HG02759 (cell line): ENCODE measurements at regions not wholly inside any gene's neighbourhood (a gene's known extent, or its start where the extent isn't known, plus 50 kb on each side); places are given as distances from the start of the nearest gene placed in this dataset.

Source experiments
- ATAC-seq: cut with Tn5 transposase; IDR thresholded peaks from one replicate; pipeline ENCODE4 v1.9.1; 2021; ENCODE audit warnings: mild to moderate bottlenecking, moderate library complexity; ENCODE audit not compliant: unreplicated experiment

DNA sequence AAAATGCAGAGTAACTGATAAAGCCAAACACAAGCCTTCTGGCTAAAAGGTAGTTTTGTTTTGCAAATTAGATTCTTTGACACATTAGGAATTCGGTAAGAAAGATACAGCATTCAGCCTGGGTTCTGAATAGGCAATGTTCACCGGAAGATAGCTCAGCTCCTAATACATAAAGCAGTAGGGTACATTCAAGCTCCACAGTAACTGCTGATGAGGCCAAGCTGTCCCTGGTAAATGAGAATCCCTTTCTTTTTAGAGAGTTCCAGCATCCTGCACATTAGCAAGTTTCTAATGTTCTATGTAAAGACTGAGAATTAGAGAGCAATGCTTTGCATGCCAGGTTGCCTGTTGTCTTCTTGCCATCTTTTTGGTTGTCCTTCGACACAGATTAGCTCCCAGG is 316.3 kb upstream of the SLC14A2 start:
- ATAC-seq, result no peak

DNA sequence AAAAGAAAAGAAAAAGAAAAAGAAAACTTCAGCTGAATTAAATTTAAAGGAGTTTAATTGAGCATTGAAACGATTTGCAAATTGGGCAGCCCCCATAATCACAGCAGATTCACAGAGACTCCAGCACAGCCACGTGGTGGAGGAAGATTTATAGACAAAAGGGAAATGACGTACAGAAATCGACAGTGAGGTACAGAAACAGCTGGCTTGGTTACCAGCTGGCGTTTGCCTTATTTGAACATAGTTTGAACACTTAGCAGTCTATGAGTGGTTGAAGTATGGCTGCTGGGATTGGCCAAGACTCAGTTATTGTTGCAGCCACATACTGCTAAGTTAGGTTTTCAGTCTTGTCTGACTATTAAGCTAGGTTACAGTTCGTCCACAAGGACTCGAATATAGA is 312.2 kb upstream of the SLC14A2 start:
- ATAC-seq, result no peak

DNA sequence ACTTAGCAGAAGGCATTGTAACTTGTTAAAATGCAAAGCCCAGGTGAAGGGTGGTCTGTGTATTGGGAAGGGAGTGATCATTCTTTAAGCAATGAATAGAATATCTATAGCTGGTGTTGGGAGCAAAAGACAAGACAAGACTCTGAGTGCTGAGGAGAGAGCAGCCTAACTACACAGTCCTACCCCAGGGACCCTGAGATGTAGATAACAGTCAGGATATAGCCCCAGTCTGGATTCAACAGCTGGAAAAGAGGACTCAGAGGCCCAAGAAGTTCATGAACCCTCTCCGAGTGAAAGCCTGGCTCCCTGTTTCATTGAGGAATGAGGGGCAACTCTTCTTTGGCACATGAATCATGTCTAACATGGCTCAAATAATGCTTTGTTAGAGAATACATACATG is 310.7 kb upstream of the SLC14A2 start:
- ATAC-seq, result no peak

DNA sequence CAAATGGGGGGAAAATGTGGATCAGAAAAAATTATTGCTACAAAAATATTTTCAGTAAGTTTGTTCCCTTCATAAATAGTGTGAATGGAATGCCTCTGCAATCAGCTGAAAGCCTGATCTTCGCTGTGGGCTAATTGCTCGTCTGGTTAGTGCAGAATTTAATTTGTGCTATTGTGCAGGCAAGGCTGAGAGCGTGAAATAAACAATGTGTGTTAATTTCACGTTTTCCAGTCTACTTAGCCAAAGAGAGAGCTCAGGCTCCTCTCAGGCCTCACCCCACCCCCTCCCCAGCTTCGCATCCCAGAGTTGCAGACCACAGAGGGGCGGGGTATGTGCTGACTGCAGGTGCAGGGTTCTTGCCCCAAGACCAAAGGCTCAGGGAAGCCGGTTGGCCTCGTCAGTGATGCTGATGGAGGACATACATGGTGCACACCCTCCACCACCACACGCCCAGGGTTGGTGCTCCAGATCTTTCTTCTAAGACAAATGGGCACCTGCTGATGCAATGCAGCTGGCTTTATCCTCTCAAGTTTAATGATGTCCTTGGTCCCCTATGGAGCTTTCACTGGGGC is 302.6 kb upstream of the SLC14A2 start:
- no peak for ATAC-seq

DNA sequence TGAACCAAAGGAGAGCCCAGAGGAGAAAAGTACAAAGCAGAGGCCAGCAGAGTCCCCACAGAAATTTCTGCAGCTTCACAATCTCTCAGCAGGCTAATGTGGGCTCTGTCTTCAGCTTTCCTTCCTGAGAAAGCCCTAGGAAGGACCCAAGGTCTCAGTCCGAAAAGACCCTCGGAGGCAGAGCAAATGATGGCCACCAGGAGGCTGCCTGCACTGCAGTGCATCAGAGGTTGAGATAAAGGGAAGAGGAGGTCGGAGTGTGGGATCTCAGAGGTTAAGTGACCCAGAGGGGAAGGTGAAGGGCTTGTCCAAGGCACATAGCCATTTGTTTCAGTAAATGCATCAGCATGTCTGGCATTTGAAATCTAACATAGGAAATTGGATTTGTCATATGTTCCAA is 299.1 kb upstream of the SLC14A2 start:
- ATAC-seq, result no peak

DNA sequence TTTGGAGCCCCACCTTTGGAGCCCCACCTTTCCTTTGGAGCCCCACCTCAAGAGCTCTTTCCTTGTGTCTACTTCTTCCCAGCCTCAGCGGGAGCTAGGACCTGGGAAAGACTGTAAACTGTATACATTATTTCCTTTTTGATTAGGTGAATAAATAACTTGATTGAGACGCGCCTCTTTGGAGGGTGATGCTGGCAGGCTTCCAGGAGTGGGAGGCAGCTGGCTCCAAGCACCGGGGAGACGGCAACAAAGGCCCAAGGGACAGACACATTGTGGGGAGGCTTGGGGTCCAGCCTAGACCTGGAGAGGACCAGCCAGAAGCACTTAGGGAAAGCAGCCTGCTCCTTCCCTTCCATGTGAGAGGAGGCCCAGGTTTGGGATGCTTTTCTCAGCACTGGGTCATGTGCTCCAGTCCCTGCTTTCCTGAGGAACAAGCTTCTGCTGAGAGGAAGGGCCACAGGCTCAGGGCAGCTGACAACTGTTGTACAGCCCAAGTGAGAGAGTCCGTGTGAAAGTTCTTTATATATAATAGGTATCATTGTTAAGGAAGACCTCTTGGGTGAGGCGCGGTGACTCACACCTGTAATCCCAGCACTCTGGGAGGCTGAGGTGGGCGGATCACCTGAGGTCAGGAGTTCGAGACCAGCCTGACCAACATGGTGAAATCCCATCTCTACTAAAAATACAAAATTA is 297.2 kb upstream of the SLC14A2 start:
- ATAC-seq, result no peak

DNA sequence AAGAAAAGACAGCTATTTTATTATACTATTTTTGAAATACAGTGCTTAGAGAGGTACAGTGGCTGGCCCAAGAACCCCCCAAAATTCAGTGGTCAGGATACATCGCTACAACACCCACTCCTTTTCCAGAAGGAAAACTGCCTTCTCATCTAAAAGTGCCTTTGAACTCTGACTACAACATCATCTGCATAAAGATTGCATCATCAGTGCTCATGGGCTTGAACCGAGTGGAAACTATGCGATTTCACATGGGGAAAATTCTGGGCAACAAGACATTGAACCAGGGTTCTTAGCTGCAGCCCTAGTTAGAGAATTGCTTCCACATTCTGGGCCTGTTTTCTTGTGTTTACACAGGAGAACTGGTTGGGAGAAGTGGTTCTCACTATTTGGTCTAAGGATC is 294.6 kb upstream of the SLC14A2 start:
- ATAC-seq, result no peak

DNA sequence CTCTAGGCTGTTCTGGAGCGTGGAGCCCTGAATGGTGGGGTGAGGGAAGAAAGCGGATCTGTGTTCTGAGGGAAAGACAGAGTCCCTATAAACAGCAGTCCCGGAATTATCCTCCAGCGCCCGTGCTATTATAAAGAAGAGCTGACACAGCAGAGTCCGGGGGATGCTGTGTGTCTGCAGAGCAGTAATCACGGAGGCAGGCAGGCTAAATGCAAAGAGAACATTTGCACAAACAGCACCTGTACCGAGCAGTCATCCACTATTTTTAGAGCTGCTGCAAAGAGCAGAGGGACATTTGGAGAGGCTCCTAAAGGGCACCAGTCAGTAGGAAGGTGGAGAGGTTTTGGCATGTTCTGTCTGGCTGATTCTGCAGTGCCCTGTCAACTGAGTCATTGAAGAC is 293.8 kb upstream of the SLC14A2 start:
- ATAC-seq, result no peak

DNA sequence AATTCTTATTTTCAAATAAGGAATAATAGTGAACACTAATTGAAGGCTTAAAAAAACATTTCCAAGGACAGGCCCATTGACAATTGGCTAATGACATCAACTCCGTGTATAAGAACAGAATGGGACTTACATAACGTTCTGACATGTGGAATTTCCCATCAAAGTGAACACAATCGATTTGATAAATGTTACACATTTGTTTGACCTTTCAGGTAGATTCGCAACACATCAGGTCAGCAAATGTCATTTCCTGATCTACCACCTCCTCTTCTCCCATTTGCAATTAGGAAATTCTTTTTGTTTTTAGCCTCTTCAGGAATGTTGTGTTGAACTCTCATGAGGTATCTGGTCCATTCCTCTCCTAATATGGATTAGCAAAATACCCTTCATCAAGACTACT is 292.9 kb upstream of the SLC14A2 start:
- no peak for ATAC-seq

DNA sequence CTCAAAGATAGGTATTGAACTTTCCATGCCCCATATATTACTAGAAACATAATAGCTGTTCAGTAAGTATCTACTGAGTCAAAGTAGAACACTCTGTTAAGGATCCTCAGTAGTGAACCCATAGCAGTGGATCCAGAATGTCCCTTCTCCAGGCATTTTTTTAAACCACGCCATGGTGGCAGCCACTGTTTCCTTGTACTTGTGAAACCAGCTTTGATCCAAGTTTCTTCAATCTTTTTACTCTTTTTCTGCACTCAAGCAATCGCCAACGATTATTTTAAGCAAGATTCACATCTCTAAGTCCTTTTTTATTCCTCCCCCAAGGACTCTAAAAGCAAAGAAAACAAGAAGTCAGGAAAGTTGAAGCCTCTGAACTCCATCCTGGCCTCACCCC is 291.2 kb upstream of the SLC14A2 start:
- ATAC-seq, result no peak

DNA sequence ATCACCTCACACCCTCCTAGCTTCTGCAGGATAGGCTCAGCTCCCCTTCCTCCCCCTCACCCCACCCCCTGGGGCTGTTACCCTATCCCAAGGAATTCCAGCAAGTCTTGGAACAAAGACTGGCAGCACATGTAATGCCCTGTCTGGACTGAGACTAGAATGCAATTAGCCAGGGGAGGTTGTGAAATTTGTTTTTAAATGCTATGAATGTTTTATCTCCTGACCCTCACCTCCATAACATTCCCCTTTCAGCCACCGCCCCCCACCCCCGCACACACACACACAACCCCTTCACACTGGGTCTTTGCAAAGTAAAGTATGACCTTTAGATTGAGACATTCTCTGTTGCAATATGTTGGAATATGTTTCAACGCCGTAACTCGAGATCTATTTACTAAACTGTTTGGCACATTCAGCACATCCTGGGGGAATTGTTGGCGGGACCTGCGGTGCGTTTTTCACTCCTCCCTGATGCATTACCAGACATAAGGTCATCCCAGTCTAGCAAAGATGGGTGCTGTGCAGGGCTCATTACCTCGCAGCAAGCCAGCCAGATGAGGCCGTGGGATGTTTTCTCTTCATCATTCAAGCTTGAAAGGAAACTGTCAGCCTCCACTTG is 290.7 kb upstream of the SLC14A2 start:
- ATAC-seq, result no peak

DNA sequence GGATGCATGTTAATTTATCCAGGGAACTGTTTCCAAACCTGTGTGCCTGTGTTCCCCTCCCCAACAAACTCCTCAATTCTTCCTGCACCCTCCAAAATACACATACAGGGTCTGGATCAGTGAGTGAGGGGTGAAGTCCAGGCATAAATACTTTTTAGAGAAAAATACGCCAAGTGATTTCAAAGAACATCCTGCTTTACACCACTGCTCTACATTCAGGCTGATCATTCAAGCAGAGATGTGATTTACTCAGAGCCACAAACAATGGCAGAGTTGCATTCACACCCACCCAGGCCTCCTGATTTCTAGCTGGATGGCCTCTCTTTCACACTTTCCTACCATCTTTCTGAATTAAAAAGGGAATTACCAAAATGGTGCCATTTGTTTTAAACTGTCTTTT is 289.5 kb upstream of the SLC14A2 start:
- no peak for ATAC-seq

DNA sequence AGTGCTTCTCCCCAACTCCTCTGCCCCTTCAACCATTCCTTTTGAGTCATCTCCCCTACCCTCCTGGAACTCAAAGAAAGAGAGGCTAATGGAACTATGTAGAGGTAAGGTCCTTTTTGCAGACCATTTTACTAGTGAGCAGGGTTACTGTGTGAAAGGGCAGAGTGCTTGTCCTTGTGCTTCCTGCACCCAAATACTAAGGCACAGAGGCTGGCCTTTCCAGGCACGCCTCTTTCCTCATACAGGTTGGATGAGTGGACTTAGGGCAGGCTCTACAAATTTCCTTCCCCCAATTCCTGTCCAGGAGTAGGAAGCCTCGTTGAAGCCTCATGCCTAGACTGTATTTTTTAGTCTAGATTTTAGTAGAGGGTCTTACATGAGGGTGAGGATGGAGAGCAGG is 288.8 kb upstream of the SLC14A2 start:
- ATAC-seq, result no peak

DNA sequence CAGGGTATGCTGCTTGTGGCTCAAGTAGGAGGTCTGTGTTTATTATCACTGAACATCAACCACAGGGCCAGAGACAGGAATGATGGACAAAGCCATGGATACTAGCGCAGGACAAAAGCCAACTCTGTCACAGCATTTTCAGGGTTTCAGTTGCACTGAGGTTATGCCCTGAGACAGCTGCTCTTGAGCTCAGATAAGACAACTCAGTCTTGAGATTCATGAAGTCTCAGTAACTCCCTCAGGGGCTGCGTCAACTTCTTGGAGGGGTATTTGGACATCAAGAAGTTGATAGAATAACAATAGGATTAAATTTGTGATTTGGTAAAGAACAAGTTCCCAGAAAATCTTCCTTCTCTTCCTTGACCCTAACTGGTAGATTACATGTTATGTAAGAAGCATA is 287.0 kb upstream of the SLC14A2 start:
- ATAC-seq, result no peak

DNA sequence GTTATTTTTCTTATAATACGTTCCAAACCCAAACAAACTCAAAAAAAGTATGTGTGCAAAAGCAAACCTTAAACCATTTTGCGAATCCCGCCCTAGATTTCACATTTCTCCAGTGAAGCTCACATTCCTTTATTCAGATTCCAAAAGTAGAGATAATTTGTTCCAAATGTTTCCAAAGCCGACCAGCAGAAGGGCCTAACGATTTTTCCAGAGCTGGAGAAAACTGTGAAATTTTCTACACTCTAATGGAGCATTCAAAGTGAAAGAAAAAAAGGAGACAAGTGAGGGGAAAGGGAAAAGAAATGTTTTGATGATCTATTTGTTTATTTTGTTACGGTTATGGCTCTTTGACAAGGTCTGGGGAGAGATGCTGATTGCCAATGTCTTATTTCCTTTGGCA is 286.5 kb upstream of the SLC14A2 start:
- ATAC-seq, result no peak

DNA sequence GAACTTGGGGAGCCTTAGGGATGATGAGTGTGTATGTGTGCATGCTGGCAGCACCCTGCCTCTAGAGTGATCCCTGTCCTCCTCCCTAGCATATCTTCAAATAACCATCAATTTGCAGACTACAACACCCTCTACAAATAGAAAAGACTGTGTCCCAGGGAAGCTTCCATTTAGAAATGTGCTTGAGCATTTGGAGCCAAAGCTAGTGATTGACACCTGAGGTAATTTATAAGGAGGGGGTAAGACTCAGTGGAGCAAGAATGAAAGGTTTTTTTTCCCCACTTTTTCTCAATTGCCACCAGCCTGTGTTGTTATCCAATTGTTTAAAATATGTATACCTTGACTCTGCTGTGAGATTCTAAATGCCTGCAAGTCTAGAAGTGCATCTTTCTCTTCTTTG is 286.0 kb upstream of the SLC14A2 start:
- ATAC-seq, result no peak

DNA sequence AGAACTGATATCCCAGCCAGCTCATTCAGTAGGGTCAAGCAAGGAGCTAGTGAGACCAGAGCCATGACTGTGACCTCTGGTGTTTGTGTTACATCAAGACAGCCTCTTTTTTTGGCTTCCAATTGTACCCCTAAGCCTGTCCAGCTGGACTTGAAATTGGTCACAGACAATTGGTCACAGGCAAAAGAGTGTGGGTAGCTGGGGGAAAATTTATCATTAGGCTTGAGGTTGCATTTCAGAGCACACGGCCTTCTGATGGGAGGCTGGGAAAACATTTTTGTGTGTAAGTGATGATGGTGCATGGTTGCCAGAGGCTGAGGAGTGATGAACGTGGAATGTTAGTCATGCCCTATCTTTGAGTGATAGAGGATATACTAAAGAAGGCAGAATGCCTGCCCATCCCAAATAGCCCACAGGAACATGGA is 285.1 kb upstream of the SLC14A2 start:
- no peak for ATAC-seq

DNA sequence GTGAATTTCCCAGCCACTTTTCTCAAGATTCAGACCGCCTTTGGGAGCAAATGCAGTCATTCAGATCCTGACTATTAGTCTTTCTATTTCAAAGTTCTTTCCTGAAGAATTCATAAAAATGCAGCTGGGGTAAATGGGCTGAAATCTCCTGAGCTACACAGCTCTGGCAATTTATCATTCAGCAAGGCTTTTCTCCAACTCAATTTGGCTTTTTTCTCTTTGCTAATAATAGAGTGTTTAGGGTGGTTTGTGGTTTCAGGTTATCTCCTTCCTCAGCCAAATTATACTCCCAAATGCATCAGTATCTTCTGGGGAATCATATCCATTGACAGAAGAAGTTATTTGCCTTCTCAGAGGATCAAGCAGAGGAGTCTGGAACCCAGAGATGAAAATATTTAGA is 282.4 kb upstream of the SLC14A2 start:
- ATAC-seq, result no peak

DNA sequence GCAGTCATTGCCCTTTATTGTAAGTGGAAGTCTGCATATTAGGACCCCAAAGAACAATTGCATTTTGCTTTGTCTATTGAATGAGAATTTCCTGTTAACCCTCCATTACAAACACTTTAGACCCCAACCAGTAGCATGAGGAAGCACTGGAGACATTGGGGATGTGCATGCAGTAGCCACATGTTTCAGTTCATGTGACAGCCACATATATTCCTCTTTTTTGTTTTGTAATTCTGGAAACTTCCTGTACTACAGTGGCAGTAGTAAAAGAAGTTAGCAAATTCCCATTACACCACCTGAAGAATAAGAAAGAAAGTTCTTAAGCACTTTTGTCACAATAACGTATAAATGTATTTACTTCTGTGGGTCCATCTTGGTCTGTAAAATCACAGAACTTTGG is 281.1 kb upstream of the SLC14A2 start:
- ATAC-seq, result no peak

DNA sequence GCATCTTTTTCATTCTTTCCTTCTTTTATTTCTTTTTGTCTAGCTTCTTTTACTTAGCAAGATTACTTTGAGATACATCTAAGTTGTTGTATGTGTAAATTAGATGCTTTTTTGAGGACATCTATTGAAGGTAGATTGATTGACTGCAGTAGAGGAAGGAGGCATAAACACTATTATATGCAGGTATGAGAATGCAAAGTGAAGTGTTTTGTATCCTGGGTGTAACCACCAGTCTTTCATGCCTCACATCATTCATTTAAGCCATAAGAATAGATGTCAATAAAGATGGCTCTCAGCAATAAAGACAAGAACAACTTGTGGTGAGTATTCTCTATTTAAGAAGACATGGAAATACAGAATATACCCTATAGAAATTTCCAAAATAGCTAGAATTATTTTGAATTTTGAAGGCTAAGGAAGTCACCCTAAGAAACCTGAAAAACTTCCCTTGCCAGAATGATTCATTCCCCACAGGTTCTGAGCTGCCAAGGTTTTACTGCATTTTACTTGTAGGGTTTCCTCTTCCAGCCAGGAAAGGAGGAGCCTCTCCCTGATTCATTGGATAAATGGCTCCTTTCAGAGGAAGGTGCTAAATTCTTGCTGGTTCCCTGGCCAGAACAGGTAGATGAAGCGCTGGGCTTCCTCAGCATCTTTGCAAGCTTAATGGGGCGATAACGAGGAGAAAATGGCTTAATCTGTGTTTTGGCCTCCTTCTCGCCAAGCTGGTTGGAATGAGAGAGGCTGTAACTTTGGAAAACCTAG is 279.8 kb upstream of the SLC14A2 start:
- no peak for ATAC-seq

DNA sequence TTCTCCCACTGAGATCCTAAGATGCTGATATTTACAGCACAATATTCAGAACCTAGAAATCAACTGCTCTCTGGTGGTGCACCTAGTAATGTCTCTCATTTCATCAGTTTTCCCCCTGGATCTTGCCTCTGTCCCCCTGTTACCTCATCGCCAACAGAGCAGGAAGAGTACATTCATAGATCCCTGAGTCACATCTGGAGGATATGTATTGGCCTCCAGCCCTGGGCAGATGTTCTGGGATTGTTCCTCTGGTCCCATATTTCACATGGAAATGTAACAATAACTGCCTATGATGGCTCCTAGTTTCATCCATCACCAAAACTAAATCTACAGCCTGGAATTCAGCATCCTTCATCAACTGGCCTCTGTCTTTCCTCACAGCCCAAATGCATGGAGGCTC is 278.8 kb upstream of the SLC14A2 start:
- ATAC-seq, result no peak

DNA sequence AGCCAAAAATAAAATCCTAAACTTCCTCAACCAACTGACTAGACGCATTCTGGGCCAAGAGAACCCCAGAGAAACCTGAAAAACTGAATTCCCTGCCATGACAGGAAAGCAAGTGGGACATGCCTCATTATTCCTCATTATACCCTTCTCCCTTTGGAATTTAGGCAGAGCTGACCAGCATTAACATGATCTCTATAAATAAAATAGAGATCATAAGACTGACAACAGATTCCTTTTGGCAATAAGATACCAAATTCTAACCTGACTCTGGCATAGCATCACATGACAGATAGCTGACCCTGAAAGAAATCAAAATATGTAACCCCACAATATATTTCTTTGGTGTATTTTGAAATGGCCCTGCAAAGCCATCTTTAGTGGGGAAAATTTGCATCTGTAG is 277.8 kb upstream of the SLC14A2 start:
- no peak for ATAC-seq
